MM.1S (cell line): ENCODE measurements at regions not wholly inside any gene's neighbourhood (a gene's known extent, or its start where the extent isn't known, plus 50 kb on each side); places are given as distances from the start of the nearest gene placed in this dataset.
A peak's percentile ranks its signal among the peaks of the same experiment; 100 is the strongest.

ENCODE experiments used
- DNase-seq: peaks from one replicate; pipeline ENCODE4 v3.0.0-alpha.2; 2015
- H2AFZ ChIP-seq: fragments of 300-600 bp; sonication (generic); 2 replicates; pipeline ENCODE4 v1.6.0; 2016; ENCODE audit warnings: antibody characterized with exemption, low read length
- H3F3A ChIP-seq: fragments of 300-600 bp; sonication (generic); 2 replicates; pipeline ENCODE4 v1.6.1; 2016; ENCODE audit warnings: mild to moderate bottlenecking, antibody characterized with exemption, low read length, moderate library complexity, mixed read lengths; ENCODE audit not compliant: insufficient read depth
- H3K27ac ChIP-seq: fragments of 300-600 bp; sonication (generic); 2 replicates; pipeline ENCODE4 v1.5.1; 2016; ENCODE audit warnings: mild to moderate bottlenecking, low read length
- H3K27me3 ChIP-seq: fragments of 300-600 bp; sonication (generic); replicated peaks from 2 replicates; pipeline ENCODE4 v1.6.0; 2016; ENCODE audit warnings: low read length; ENCODE audit not compliant: insufficient read depth
- H3K36me3 ChIP-seq: fragments of 300-600 bp; sonication (generic); replicated peaks from 2 replicates; pipeline ENCODE4 v1.6.1; 2016; ENCODE audit warnings: mild to moderate bottlenecking, low read length, mixed read lengths; ENCODE audit not compliant: insufficient read depth
- H3K4me1 ChIP-seq: fragments of 300-600 bp; sonication (generic); 2 replicates; pipeline ENCODE4 v1.6.1; 2016; ENCODE audit warnings: low read length, mixed read lengths
- H3K4me2 ChIP-seq: fragments of 300-600 bp; sonication (generic); 2 replicates; pipeline ENCODE4 v1.6.0; 2016; ENCODE audit warnings: low read depth, low read length
- H3K4me3 ChIP-seq: fragments of 300-600 bp; sonication (generic); 2 replicates; pipeline ENCODE4 v1.5.1; 2016; ENCODE audit warnings: low read length, mixed read lengths
- H3K79me2 ChIP-seq: fragments of 300-600 bp; sonication (generic); 2 replicates; pipeline ENCODE4 v1.6.1; 2016; ENCODE audit warnings: mixed run types, low read length, mixed read lengths
- H3K9ac ChIP-seq: fragments of 300-600 bp; sonication (generic); 2 replicates; pipeline ENCODE4 v1.6.1; 2016; ENCODE audit warnings: low read length, mixed read lengths
- H3K9me2 ChIP-seq: fragments of 300-600 bp; sonication (generic); replicated peaks from 2 replicates; pipeline ENCODE4 v1.6.1; 2016; ENCODE audit warnings: mild to moderate bottlenecking, low read length, mixed read lengths; ENCODE audit not compliant: insufficient read depth
- H3K9me3 ChIP-seq: fragments of 300-600 bp; sonication (generic); replicated peaks from 2 replicates; pipeline ENCODE4 v1.6.1; 2016; ENCODE audit warnings: mild to moderate bottlenecking, low read length, mixed read lengths; ENCODE audit not compliant: insufficient read depth
- H4K20me1 ChIP-seq: fragments of 300-600 bp; sonication (generic); 2 replicates; pipeline ENCODE4 v1.6.1; 2016; ENCODE audit warnings: mild to moderate bottlenecking, low read length, moderate library complexity, mixed read lengths; ENCODE audit not compliant: insufficient read depth
- CTCF ChIP-seq: fragments of 300-600 bp; sonication (generic); IDR thresholded peaks from 2 replicates; pipeline ENCODE4 v1.5.1; 2016; ENCODE audit warnings: antibody characterized with exemption, low read length, mixed read lengths
- EZH2 ChIP-seq: fragments of 300-600 bp; sonication (generic); optimal IDR thresholded peaks from 2 replicates; pipeline ENCODE3; 2017; ENCODE audit warnings: low read depth, mild to moderate bottlenecking, antibody characterized with exemption, low read length, mixed read lengths
- EZH2phosphoT487 ChIP-seq: fragments of 300-600 bp; sonication (generic); IDR thresholded peaks from 2 replicates; pipeline ENCODE4 v1.6.1; 2018; ENCODE audit warnings: antibody characterized with exemption, low read length

GRCh38 chr12:42641221-42641885 lies 51.8 kb upstream of the PRICKLE1 start:
- DNase-seq: no peak
- Histone ChIP-seq H3K27ac (no peak overlapping the region), H3K9me2 (no peaks in the 10 kb centered on the region), H4K20me1 (no peaks in the 10 kb centered on the region), H3K36me3 (no peaks in the 10 kb centered on the region), H3K4me2 (no peak overlapping the region), H3K27me3 (no peaks in the 10 kb centered on the region), H3K4me1 (no peaks in the 10 kb centered on the region), H3K9me3 (no peaks in the 10 kb centered on the region), H3K4me3 (no peak overlapping the region), H3K79me2 (no peaks in the 10 kb centered on the region), H3K9ac (no peak overlapping the region), H3F3A (no peaks in the 10 kb centered on the region), H2AFZ (0 out of 2 replicates have a peak overlapping the region, but pooled peaks have one; percentile 0)
- TF ChIP-seq EZH2 (no peak), CTCF (no peak), EZH2phosphoT487 (no peak)

GRCh38 chr12:42640391-42640790 lies 50.8 kb upstream of the PRICKLE1 start:
- no peak for TF ChIP-seq EZH2phosphoT487
- TF ChIP-seq EZH2: no peak
- TF ChIP-seq CTCF: no peak
- no peak overlapping the region for H3K27ac ChIP-seq
- no peak for DNase-seq

DNA sequence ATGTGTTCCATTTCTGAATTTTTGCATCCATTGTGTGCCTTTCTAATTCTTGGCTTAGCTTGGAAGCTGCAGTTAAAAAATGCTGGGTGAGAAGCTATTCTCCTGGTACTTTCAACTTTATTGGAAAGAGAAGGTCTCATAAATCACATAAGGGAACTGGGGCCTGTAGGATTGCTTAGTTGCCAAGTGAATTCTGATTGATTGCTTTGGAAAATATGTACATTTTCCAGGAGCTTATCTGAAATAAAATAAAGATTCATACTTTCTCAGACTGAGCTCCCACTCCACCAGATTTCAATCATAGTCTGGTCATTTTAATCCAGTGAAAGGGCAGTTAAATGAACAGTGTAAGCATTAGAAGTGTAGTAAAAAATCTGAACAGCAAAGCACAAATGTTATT lies 50.0 kb upstream of the PRICKLE1 start:
- TF ChIP-seq EZH2 (no peak), CTCF (no peak), EZH2phosphoT487 (no peak)
- no peak for DNase-seq

More at GRCh38 chr12:42640391-42640790, 50.8 kb upstream of the PRICKLE1 start:
- H3K9ac ChIP-seq: no peak overlapping the region
- no peak overlapping the region for H2AFZ ChIP-seq
- no peak overlapping the region for H3K4me3 ChIP-seq
- no peaks in the 10 kb centered on the region for H4K20me1 ChIP-seq
- no peak overlapping the region for H3K4me2 ChIP-seq
- H3K9me3 ChIP-seq: no peaks in the 10 kb centered on the region
- H3K9me2 ChIP-seq: no peaks in the 10 kb centered on the region
- H3K79me2 ChIP-seq: no peaks in the 10 kb centered on the region
- no peaks in the 10 kb centered on the region for H3K36me3 ChIP-seq
- no peaks in the 10 kb centered on the region for H3K27me3 ChIP-seq
- H3F3A ChIP-seq: no peaks in the 10 kb centered on the region
- H3K4me1 ChIP-seq: no peaks in the 10 kb centered on the region

More for the DNA sequence above, 50.0 kb upstream of the PRICKLE1 start:
- Histone ChIP-seq H3K9me2 (no peaks in the 10 kb centered on the region), H3K27me3 (no peaks in the 10 kb centered on the region), H2AFZ (no peak overlapping the region), H3K36me3 (no peaks in the 10 kb centered on the region), H3F3A (no peaks in the 10 kb centered on the region), H3K4me2 (no peak overlapping the region), H4K20me1 (no peaks in the 10 kb centered on the region), H3K9ac (no peak overlapping the region), H3K79me2 (no peaks in the 10 kb centered on the region), H3K9me3 (no peaks in the 10 kb centered on the region), H3K4me1 (no peaks in the 10 kb centered on the region), H3K27ac (no peak overlapping the region), H3K4me3 (no peak overlapping the region)
